NCI-H128 (cell line): ENCODE measurements at regions not wholly inside any gene's neighbourhood (a gene's known extent, or its start where the extent isn't known, plus 50 kb on each side); places are given as distances from the start of the nearest gene placed in this dataset.
"Not testable (repeated sequence)": the region's sequence is repeated elsewhere in the genome, so short reads cannot be mapped to it uniquely, and the experiment has no call there.

ENCODE experiments used
- DNase-seq: peaks from one replicate; lab custom pipeline; 2025; ENCODE audit not compliant: unreplicated experiment; lab: John Stamatoyannopoulos, UW

GRCh38 chr13:55788548-55788947, 1352.2 kb upstream of the PRR20A start:
- no peak for DNase-seq

- DNase-seq = no peak
Observed at GRCh38 chr13:55792544-55793193, 1348.0 kb upstream of the PRR20A start.

GRCh38 chr13:55815458-55816033, 1325.2 kb upstream of the PRR20A start:
- no peak for DNase-seq

- no peak for DNase-seq
Observed at GRCh38 chr13:55816976-55817601, 1323.6 kb upstream of the PRR20A start.

- DNase-seq = no peak
Observed at GRCh38 chr13:55820817-55821216, 1319.9 kb upstream of the PRR20A start.

- DNase-seq = peak; percentile 56
Observed at GRCh38 chr13:55869648-55870047, 1271.1 kb upstream of the PRR20A start.

GRCh38 chr13:55887561-55887960, 1253.2 kb upstream of the PRR20A start:
- no peak for DNase-seq

GRCh38 chr13:55893540-55893939, 1247.2 kb upstream of the PRR20A start:
- DNase-seq = no peak

GRCh38 chr13:55937180-55937579, 1203.5 kb upstream of the PRR20A start:
- no peak for DNase-seq

GRCh38 chr13:55948175-55948574, 1192.5 kb upstream of the PRR20A start:
- no peak for DNase-seq

GRCh38 chr13:55963934-55964333, 1176.8 kb upstream of the PRR20A start:
- DNase-seq = no peak

GRCh38 chr13:55967055-55967454, 1173.7 kb upstream of the PRR20A start:
- DNase-seq = no peak

- no peak for DNase-seq
Observed at GRCh38 chr13:55977436-55977835, 1163.3 kb upstream of the PRR20A start.

- no peak for DNase-seq
Observed at GRCh38 chr13:55981381-55981780, 1159.3 kb upstream of the PRR20A start.

GRCh38 chr13:55984026-55984425, 1156.7 kb upstream of the PRR20A start:
- not testable (repeated sequence) for DNase-seq

- DNase-seq = no peak
Observed at GRCh38 chr13:55990631-55991030, 1150.1 kb upstream of the PRR20A start.

GRCh38 chr13:55991666-55992065, 1149.1 kb upstream of the PRR20A start:
- no peak for DNase-seq

GRCh38 chr13:55992145-55992544, 1148.6 kb upstream of the PRR20A start:
- DNase-seq = no peak

GRCh38 chr13:55999709-56000108, 1141.0 kb upstream of the PRR20A start:
- DNase-seq = no peak

- DNase-seq = no peak
Observed at GRCh38 chr13:56009418-56009817, 1131.3 kb upstream of the PRR20A start.

GRCh38 chr13:56012644-56013043, 1128.1 kb upstream of the PRR20A start:
- no peak for DNase-seq

GRCh38 chr13:56015919-56016318, 1124.8 kb upstream of the PRR20A start:
- no peak for DNase-seq

GRCh38 chr13:56019606-56020005, 1121.1 kb upstream of the PRR20A start:
- no peak for DNase-seq
